T-helper 2 cell treated with Interferon-gamma antibody and Interleukin-4, amounts not matched to agents 5 μg/mL and 100 μg/mL, for 36 hours (primary cell): ENCODE measurements at regions not wholly inside any gene's neighbourhood (a gene's known extent, or its start where the extent isn't known, plus 50 kb on each side); places are given as distances from the start of the nearest gene placed in this dataset.

Source experiments
- DNase-seq: peaks from one replicate; pipeline ENCODE4 v3.0.0; 2021; ENCODE audit warnings: low spot score
- H3K27ac Mint-ChIP-seq: one replicate; pipeline ENCODE4 v1.8.0; 2021; ENCODE audit warnings: mild to moderate bottlenecking, mixed read lengths
- H3K27me3 Mint-ChIP-seq: one replicate; pipeline ENCODE4 v1.8.0; 2021; ENCODE audit warnings: low read depth, mixed read lengths
- H3K36me3 Mint-ChIP-seq: one replicate; pipeline ENCODE4 v1.8.0; 2021; ENCODE audit warnings: low read depth, mixed read lengths
- H3K4me1 Mint-ChIP-seq: one replicate; pipeline ENCODE4 v1.8.0; 2021; ENCODE audit warnings: low read depth, mixed read lengths
- H3K4me3 Mint-ChIP-seq: one replicate; pipeline ENCODE4 v1.8.0; 2022; ENCODE audit warnings: mild to moderate bottlenecking, moderate library complexity, mixed read lengths
- H3K9me3 Mint-ChIP-seq: one replicate; pipeline ENCODE4 v1.8.0; 2021; ENCODE audit warnings: mixed read lengths

DNA sequence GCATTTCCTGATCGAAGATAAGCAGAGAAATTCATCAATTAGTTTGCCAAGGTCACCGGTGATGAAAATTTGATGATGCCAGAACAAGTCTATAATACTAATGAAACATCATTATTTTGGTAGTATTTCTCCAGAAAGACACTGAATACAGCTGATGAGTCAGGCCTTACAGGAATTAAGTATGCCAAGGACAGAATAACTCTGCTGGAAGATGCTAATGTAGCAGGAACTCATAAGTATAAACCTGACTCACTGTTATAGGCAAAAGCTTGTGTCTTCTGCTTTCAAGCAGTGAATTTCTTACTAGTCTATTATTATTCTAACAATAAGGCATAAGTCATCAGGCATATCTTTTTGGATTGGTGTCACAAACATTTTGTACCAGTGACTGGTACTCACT, 1825.1 kb upstream of the IGFBP7 start:
- no peak overlapping the region for H3K27ac Mint-ChIP-seq
- H3K27me3 Mint-ChIP-seq = no peaks in the 10 kb centered on the region
- peaks cover 31% of the 10 kb centered on the region for H3K9me3 Mint-ChIP-seq
- no peaks in the 10 kb centered on the region for H3K4me1 Mint-ChIP-seq
- H3K36me3 Mint-ChIP-seq = no peaks in the 10 kb centered on the region
- H3K4me3 Mint-ChIP-seq = no peak overlapping the region
- no peak for DNase-seq

DNA sequence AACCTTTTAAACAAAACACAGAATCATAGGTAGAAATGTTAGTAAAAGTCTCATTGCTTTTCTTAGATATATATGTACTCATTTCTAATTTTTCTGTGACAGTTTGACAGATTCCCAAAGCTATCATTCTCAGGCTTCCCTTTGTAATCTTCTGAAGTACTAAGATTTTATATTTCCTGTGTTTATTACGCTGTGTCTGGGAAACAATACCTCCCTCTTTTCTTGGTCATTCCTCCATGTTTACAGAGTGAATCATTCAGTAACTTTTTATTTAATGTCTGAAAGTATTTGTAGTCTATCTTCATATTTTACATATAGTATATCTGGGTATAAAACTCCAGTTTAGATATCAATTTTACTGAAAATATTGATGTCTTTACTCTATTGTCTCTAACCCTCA, 1826.3 kb upstream of the IGFBP7 start:
- no peaks in the 10 kb centered on the region for H3K36me3 Mint-ChIP-seq
- H3K27me3 Mint-ChIP-seq = no peaks in the 10 kb centered on the region
- H3K9me3 Mint-ChIP-seq = peaks cover 26% of the 10 kb centered on the region
- no peak for DNase-seq
- H3K27ac Mint-ChIP-seq = no peak overlapping the region
- H3K4me1 Mint-ChIP-seq = no peaks in the 10 kb centered on the region
- H3K4me3 Mint-ChIP-seq = no peak overlapping the region

DNA sequence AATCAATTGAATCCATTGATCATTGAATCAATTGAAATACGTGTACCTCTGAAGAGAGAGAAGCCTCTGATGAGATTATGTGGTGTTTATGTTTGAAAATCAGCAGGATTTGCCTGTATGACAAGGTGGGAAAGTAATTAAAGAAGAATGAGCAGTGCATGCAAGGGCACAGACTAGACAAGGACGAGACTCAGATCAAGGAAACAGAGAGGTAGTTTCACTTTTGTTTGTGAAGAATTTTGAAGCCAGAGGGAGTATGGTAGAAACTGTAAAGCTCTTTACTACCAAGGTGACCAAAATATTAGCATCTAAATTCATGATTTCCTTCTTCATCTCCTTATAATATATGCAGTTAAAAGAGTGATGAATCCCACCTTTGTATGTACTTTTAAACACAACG, 1830.0 kb upstream of the IGFBP7 start:
- Mint-ChIP-seq H3K27me3 (no peaks in the 10 kb centered on the region), H3K9me3 (peaks cover 27% of the 10 kb centered on the region), H3K27ac (no peak overlapping the region), H3K4me3 (no peak overlapping the region), H3K36me3 (no peaks in the 10 kb centered on the region), H3K4me1 (no peaks in the 10 kb centered on the region)
- DNase-seq = no peak

DNA sequence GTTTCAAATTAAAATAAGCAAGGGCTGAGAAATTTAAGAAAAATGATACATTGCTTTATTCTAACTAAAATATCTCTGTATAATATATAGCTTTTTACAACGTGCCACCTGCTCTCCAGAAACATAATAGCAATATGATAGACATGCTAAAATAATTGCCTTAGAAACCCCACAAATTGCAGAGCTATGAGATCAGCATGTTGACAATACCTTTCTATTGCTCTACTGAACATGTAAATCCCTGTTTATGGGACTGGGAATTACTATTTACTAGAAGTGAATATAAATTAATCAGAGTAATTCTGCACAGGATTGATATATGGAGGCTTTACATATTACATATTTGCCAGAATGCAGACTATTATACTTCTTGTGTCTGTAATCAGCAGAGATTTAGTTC, 1831.1 kb upstream of the IGFBP7 start:
- Mint-ChIP-seq H3K9me3 (peaks cover 27% of the 10 kb centered on the region), H3K27me3 (no peaks in the 10 kb centered on the region), H3K36me3 (no peaks in the 10 kb centered on the region), H3K4me3 (no peak overlapping the region), H3K4me1 (no peaks in the 10 kb centered on the region), H3K27ac (no peak overlapping the region)
- DNase-seq = no peak

DNA sequence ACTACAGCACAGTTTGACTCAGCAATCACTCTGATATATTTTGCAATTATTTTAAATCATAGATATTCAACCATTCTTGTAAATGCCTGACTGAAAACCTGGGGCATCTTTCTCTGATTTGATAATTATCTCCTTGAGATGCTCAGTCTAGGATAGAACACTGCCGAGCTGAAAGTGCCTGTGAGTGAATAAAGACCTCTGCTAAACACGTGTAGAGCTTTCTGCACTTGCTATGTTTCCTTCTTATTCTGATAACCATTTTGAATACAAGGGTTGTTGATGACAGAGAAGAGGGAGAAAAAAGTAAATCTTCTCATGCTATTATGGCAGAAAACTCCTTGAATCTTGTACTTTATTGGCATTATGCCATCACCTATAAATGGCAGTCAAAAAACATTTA, 1843.4 kb upstream of the IGFBP7 start:
- Mint-ChIP-seq H3K4me3 (no peak overlapping the region), H3K4me1 (no peaks in the 10 kb centered on the region), H3K9me3 (peaks cover 25% of the 10 kb centered on the region), H3K36me3 (no peaks in the 10 kb centered on the region), H3K27ac (no peak overlapping the region), H3K27me3 (no peaks in the 10 kb centered on the region)
- DNase-seq = no peak

DNA sequence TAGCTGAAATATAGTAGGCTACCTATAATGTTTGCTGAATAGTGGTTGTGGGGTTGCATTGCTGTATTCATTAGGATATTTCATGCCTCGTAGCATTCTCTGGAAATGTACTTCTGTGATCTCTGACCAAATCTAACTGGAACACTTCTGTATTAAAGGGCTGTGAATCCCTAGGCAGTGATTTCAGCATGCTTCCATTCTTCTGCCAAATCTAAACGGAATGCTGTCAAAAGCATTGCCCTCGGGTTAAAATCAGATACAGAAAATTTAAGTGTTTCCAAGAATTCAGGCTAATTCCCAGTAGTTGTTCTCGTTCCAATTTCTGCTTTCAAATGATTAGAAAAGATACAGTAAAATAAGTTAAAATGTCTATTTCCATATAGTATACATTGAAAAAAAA, 1847.5 kb upstream of the IGFBP7 start:
- Mint-ChIP-seq H3K9me3 (peaks cover 20% of the 10 kb centered on the region), H3K27ac (no peak overlapping the region), H3K36me3 (no peaks in the 10 kb centered on the region), H3K27me3 (no peaks in the 10 kb centered on the region), H3K4me3 (no peak overlapping the region), H3K4me1 (no peaks in the 10 kb centered on the region)
- DNase-seq = no peak

DNA sequence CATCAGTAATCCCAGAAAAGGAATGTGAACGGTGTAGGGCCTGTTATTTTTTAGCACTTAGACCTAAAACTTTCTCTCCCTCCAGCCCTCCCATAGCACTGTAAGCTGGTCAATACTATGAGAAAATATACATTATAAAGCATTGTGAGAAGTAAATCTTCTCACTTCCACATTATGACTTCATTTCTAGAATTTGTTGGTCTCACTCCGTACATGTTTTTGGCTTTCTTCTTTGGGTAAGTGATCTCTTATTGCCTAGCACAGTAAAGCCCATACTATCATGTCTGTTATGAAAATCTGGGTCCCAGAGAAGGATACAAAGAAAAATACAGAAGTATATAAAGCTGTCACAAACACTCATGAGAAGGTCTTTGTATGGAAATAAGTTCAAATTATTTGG, 1851.1 kb upstream of the IGFBP7 start:
- H3K4me3 Mint-ChIP-seq = no peak overlapping the region
- H3K27ac Mint-ChIP-seq = no peak overlapping the region
- H3K27me3 Mint-ChIP-seq = no peaks in the 10 kb centered on the region
- no peaks in the 10 kb centered on the region for H3K36me3 Mint-ChIP-seq
- H3K4me1 Mint-ChIP-seq = no peaks in the 10 kb centered on the region
- DNase-seq = no peak
- peaks cover 22% of the 10 kb centered on the region for H3K9me3 Mint-ChIP-seq

DNA sequence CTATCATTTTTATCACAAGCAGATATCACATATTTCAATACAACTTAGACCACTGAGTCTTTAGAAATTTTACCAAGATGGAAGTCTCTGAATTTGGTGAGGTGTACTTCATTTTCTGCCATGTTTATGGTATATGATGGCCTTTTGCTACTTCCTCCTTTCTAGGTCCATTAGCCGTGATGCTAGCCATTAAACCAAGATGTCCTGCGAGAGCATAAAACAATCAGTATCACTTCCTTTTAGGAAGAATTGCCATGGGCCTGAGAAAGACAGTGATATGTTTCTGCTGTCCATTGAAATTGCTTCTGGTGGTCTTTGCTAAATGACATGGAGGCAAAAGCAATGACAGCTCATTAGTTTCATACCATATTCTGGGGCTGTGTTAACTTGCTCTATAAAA, 1851.7 kb upstream of the IGFBP7 start:
- DNase-seq = no peak
- H3K27me3 Mint-ChIP-seq = no peaks in the 10 kb centered on the region
- no peaks in the 10 kb centered on the region for H3K4me1 Mint-ChIP-seq
- H3K9me3 Mint-ChIP-seq = peaks cover 16% of the 10 kb centered on the region
- H3K4me3 Mint-ChIP-seq = no peak overlapping the region
- no peaks in the 10 kb centered on the region for H3K36me3 Mint-ChIP-seq
- no peak overlapping the region for H3K27ac Mint-ChIP-seq

DNA sequence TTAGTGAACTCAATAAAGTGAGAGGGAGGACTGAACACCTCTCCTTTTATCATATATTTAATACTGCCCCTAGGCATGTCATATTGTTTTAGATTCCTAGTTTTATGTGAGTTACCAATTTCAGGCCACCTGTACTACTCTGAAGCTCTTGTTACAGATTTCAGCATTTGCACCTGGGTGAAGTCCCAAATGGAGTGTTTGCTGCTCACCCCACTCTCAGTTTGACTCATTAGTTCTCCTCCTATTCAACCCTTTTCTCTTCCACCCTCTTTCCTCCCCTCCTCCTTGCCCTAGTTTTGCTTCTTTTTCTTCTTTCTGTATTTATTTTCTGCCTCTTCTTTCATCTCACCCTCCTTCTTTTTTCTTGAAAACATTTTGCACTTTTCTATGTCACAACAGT, 1852.2 kb upstream of the IGFBP7 start:
- H3K4me3 Mint-ChIP-seq = no peak overlapping the region

DNA sequence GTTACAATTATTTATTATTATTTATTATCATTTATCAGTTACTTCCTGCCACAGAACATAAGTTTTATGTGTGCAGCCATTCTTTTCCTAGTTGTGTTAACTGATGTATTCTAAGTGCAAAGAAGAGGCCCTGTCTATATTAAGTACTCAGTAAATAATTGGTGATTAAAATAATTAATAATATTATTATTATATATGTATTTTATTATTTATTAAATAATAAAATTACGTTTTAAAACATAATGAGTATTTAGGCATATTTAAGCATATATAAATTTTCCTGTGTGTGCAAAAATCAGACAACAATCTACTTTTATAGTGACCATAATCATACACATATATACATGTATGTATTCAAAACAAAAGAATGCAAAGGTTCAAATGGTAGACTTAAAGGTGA, 1871.6 kb upstream of the IGFBP7 start:
- Mint-ChIP-seq H3K9me3 (peaks cover 21% of the 10 kb centered on the region), H3K4me3 (no peak overlapping the region), H3K27ac (no peak overlapping the region), H3K27me3 (no peaks in the 10 kb centered on the region), H3K4me1 (no peaks in the 10 kb centered on the region), H3K36me3 (no peaks in the 10 kb centered on the region)
- no peak for DNase-seq

More for the DNA sequence above, 1852.2 kb upstream of the IGFBP7 start:
- H3K4me1 Mint-ChIP-seq = no peaks in the 10 kb centered on the region
- H3K9me3 Mint-ChIP-seq = peaks cover 11% of the 10 kb centered on the region
- no peaks in the 10 kb centered on the region for H3K27me3 Mint-ChIP-seq
- no peak overlapping the region for H3K27ac Mint-ChIP-seq
- H3K36me3 Mint-ChIP-seq = no peaks in the 10 kb centered on the region
- no peak for DNase-seq

DNA sequence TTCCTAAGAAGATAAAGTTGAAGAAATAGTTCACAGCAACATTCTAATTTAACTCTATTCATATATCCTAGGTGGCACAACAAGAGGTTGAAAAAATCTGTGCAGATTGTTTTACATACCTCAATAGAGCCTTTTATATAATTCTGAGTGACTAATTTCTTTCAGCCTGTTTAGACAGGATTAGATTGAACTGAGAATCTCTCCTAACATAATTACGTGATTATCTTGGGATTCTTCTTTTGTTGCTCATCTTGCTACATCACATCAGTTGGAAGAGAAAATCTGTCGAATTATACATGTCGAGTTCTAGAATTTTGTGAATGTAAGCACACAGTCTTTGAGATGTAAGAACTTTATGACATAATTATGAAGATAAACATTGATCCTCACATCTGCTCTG, 1873.7 kb upstream of the IGFBP7 start:
- Mint-ChIP-seq H3K4me1 (no peaks in the 10 kb centered on the region), H3K9me3 (peaks cover 33% of the 10 kb centered on the region), H3K27me3 (no peaks in the 10 kb centered on the region), H3K4me3 (no peak overlapping the region), H3K27ac (no peak overlapping the region), H3K36me3 (no peaks in the 10 kb centered on the region)
- no peak for DNase-seq

DNA sequence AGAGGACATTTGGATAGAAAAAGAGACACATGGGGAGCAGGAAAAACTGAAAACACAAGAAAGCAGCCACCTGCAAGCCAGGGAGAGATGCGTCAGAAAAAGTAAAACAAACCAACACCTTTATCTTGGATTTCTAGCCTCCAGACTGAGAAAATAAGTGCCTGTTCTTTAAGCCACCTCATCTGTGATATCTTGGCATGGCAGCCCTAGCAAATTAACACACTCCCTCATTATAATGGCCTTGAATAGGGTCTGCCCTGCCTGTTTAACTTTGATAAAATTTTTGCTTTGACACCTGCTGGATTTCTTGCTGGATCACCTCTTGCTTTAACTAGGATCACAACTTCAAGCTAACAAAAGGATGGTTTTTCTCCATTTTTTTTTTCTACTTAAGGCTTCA, 1892.0 kb upstream of the IGFBP7 start:
- Mint-ChIP-seq H3K27ac (no peak overlapping the region), H3K4me3 (no peak overlapping the region), H3K4me1 (no peaks in the 10 kb centered on the region)

DNA sequence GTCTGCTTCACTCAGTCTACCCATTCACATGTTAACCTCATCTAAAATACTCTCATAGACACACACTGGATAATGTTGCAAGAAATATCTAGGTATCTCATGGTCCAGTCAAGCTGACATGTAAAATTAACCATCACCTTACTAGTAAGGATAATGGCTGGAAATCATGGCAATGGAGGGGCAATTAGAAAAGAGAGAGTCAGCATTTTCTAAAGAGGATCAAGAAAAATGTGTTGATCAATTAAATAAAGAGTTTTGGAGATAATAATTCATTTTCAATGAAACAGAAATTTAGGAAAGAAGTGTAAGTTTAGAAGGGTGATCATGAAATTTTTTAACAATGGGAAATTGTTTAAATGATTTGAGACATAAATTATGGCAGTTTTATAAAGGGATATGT, 1914.1 kb upstream of the IGFBP7 start:
- DNase-seq = no peak
- Mint-ChIP-seq H3K4me3 (no peak overlapping the region), H3K4me1 (no peaks in the 10 kb centered on the region), H3K27me3 (no peaks in the 10 kb centered on the region), H3K9me3 (peaks cover 31% of the 10 kb centered on the region), H3K36me3 (no peaks in the 10 kb centered on the region), H3K27ac (no peak overlapping the region)

More for the DNA sequence above, 1892.0 kb upstream of the IGFBP7 start:
- H3K27me3 Mint-ChIP-seq = no peaks in the 10 kb centered on the region
- peaks cover 53% of the 10 kb centered on the region for H3K9me3 Mint-ChIP-seq
- no peak for DNase-seq
- no peaks in the 10 kb centered on the region for H3K36me3 Mint-ChIP-seq

DNA sequence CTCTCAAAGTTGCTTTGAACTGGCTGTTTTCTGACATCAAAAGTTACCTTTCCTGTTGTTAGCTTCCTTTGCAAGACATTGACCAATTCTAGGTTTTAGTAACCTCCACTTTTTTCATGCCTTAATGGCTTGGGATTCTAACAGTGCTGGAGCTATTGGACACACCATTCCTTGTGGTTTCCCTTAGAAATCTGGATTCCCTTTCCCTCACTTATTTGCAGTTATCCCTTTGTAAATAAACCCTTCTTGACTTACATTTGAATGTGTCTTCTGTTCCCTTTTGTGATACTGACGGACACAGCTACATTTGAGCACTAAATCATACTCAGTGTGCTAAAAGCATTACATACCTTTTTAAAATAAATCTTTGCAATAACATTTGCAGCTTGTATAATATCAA, 1927.6 kb upstream of the IGFBP7 start:
- no peaks in the 10 kb centered on the region for H3K36me3 Mint-ChIP-seq
- no peak overlapping the region for H3K4me3 Mint-ChIP-seq
- no peak for DNase-seq
- no peaks in the 10 kb centered on the region for H3K4me1 Mint-ChIP-seq
- no peak overlapping the region for H3K27ac Mint-ChIP-seq
- H3K27me3 Mint-ChIP-seq = no peaks in the 10 kb centered on the region
- H3K9me3 Mint-ChIP-seq = peaks cover 16% of the 10 kb centered on the region

DNA sequence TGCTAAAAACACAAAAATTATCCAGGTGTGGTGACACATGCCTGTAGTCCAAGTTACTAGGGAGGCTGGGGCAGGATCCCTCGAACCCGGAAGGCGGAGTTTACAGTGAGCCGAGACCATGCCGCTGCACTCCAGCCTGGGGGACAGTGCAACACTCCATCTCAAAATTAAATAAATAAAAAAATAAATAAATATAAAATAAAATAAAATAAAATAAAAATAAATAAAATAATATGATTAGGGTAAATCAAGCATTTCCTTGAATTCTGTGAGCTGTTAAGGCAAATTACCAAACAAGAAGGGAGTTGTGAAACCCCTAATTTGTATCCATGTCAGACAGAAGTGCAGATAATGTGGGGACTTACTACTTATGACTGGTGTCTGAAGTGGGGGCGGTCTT, 1928.9 kb upstream of the IGFBP7 start:
- no peak overlapping the region for H3K4me3 Mint-ChIP-seq
- H3K27ac Mint-ChIP-seq = no peak overlapping the region
- no peaks in the 10 kb centered on the region for H3K4me1 Mint-ChIP-seq
- H3K9me3 Mint-ChIP-seq = peaks cover 15% of the 10 kb centered on the region
- no peaks in the 10 kb centered on the region for H3K27me3 Mint-ChIP-seq
- H3K36me3 Mint-ChIP-seq = no peaks in the 10 kb centered on the region
- no peak for DNase-seq
